ENCODE measurements at regions not wholly inside any gene's neighbourhood (a gene's known extent, or its start where the extent isn't known, plus 50 kb on each side); places are given as distances from the start of the nearest gene placed in this dataset.

DNA sequence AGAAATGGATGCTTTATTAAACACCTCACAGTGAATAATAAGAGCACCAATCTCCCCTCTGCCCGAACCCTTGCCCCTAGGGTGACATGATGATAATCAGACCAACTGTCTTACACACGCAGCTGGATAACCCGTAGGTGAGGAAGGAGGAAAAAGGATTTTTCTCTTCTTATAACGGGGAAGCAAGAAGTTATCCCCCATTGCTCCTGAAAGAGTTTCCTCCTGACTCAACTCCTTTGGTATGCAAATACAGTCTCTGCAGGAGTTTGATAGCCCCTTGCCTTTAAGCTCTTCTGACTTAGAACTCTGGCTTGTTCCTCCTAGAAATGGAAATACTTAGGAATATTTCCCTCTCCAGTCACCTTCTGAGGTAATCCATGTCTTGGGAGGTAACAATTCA, 455.8 kb downstream of the TMEM135 start:
- TF ChIP-seq, protein P1, sequence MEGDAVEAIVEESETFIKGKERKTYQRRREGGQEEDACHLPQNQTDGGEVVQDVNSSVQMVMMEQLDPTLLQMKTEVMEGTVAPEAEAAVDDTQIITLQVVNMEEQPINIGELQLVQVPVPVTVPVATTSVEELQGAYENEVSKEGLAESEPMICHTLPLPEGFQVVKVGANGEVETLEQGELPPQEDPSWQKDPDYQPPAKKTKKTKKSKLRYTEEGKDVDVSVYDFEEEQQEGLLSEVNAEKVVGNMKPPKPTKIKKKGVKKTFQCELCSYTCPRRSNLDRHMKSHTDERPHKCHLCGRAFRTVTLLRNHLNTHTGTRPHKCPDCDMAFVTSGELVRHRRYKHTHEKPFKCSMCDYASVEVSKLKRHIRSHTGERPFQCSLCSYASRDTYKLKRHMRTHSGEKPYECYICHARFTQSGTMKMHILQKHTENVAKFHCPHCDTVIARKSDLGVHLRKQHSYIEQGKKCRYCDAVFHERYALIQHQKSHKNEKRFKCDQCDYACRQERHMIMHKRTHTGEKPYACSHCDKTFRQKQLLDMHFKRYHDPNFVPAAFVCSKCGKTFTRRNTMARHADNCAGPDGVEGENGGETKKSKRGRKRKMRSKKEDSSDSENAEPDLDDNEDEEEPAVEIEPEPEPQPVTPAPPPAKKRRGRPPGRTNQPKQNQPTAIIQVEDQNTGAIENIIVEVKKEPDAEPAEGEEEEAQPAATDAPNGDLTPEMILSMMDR (IDR thresholded peaks at IDR 0.05 in 4 of 5, conservative IDR thresholded peaks at IDR 0.05 in 1 of 5): no peak
- no peak for TF ChIP-seq POLR2A (IDR thresholded peaks at IDR 0.05)
